GM23248 (cell line): ENCODE measurements at regions not wholly inside any gene's neighbourhood (a gene's known extent, or its start where the extent isn't known, plus 50 kb on each side); places are given as distances from the start of the nearest gene placed in this dataset.

Experiments used
- EZH2 ChIP-seq: fragments of 200-600 bp; sonication (generic); IDR thresholded peaks from 2 replicates; pipeline ENCODE4 v1.6.1; 2018; ENCODE audit warnings: antibody characterized with exemption, mild to moderate bottlenecking; ENCODE audit not compliant: insufficient read depth, poor library complexity, severe bottlenecking
- EZH2phosphoT487 ChIP-seq: fragments of 200-600 bp; sonication (generic); IDR thresholded peaks from 2 replicates; pipeline ENCODE4 v1.6.1; 2018; ENCODE audit warnings: antibody characterized with exemption, moderate library complexity, mild to moderate bottlenecking, low read depth; ENCODE audit not compliant: insufficient read depth

DNA sequence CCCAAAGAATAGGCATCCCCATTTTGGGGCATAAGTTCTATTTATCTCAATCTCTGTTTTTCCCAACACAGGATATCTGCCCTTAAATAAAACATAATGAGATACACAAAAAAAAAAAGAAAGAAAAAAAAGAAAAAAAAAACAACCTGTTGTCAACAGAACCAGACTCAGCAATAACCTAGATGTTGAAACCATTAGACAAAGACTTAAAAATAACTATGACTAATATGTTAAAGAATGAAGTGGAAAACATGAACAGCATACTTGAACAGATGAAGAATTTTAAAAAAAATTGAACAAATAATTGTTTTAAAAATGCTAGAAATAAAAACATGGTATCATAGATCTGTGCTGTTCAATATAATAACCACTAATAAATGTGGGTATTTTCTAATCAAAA lies 93.4 kb upstream of the RXFP1 start:
- no peak for TF ChIP-seq EZH2phosphoT487
- TF ChIP-seq EZH2, result no peak
